ENCODE measurements at regions not wholly inside any gene's neighbourhood (a gene's known extent, or its start where the extent isn't known, plus 50 kb on each side); places are given as distances from the start of the nearest gene placed in this dataset.

DNA sequence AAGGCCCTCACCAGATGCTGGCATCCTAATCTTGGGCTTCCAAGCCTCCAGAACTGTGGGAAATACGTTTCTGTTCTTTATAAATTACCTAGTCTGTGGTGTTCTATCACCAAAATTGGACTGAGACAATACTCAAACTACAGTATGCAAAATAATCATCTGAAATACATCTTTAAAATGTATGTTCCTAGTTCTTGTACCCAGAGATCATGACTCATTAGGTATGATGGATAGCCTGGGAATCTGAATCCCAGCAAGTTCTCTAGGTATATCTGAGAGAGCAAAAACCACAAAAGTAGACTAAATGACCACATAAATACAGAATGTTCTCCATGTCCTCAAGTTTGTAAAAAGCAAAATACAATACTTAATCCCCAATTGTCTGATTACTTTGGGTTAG is 166.3 kb downstream of the YIPF5 start:
- Histone ChIP-seq H3K4me1 (no peaks in the 10 kb centered on the region), H3K36me3 (no peaks in the 10 kb centered on the region), H3K27me3 (no peaks in the 10 kb centered on the region), H3K27ac (no peak overlapping the region), H3K9me3 (no peaks in the 10 kb centered on the region), H3K4me3 (replicated peaks in 1 of 3) (no peak overlapping the region)
- 27 to 72% methylated on average over 1 of the region's 1 CpG for WGBS, 2 donors
- TF ChIP-seq, protein P1, sequence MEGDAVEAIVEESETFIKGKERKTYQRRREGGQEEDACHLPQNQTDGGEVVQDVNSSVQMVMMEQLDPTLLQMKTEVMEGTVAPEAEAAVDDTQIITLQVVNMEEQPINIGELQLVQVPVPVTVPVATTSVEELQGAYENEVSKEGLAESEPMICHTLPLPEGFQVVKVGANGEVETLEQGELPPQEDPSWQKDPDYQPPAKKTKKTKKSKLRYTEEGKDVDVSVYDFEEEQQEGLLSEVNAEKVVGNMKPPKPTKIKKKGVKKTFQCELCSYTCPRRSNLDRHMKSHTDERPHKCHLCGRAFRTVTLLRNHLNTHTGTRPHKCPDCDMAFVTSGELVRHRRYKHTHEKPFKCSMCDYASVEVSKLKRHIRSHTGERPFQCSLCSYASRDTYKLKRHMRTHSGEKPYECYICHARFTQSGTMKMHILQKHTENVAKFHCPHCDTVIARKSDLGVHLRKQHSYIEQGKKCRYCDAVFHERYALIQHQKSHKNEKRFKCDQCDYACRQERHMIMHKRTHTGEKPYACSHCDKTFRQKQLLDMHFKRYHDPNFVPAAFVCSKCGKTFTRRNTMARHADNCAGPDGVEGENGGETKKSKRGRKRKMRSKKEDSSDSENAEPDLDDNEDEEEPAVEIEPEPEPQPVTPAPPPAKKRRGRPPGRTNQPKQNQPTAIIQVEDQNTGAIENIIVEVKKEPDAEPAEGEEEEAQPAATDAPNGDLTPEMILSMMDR (IDR thresholded peaks at IDR 0.05): no peak
- no peak for TF ChIP-seq POLR2A (IDR thresholded peaks at IDR 0.05)
- intact Hi-C loops (cut with DNase I): no loop called here
- no peak for DNase-seq

DNA sequence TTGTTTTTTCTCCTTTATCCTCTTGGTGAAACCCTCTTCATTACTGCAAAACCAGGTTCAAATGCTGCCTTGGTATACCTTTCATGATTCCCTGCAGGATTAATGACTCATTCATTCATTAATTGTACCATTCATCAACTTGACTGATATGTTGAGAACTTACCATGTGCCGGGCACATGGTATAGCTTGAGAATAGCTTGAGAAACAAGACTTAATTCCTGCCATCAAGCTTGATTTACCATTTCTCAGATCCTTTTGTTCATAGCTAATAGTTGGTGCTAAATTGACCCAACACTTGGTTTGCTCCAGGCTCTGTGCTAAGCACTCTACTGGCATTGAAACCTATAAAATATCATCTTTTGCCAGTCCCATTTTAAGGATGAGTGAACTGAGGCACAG is 165.7 kb downstream of the YIPF5 start:
- intact Hi-C loops (cut with DNase I): no loop called here
- Histone ChIP-seq H3K4me3 (replicated peaks in 1 of 3) (no peak overlapping the region), H3K9me3 (no peaks in the 10 kb centered on the region), H3K27me3 (no peaks in the 10 kb centered on the region), H3K36me3 (no peaks in the 10 kb centered on the region), H3K4me1 (no peaks in the 10 kb centered on the region), H3K27ac (no peak overlapping the region)
- TF ChIP-seq, protein P1 (IDR thresholded peaks at IDR 0.05): no peak
- no peak for TF ChIP-seq POLR2A (IDR thresholded peaks at IDR 0.05)
- WGBS, 2 donors: 95 to 97% methylated on average over 1 of the region's 1 CpG
- DNase-seq: no peak

DNA sequence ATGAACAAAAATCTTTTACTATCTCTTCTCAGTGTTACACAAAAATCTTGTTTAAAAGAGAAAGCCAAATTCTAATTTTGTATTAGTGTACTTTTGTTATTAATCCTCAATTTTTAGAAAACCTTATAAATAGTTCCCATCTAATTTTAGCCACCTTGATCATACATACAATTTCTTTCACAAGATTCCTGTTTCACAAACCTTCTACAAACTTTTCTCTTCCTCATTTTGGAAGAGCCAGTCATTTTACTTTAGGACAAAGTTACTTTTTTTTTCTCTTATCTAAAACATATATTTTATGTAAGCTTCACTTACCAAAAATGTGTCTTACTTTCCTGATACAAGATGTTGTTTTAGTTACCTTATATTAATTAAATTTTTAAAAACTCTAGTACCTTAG is 161.3 kb downstream of the YIPF5 start:
- no peak overlapping the region for H3K4me3 ChIP-seq (replicated peaks in 1 of 3)
- no peak overlapping the region for H3K27ac ChIP-seq
- H3K9me3 ChIP-seq: no peaks in the 10 kb centered on the region
- no peak for DNase-seq
- intact Hi-C loops (cut with DNase I): no loop called here
- TF ChIP-seq, protein P1 (IDR thresholded peaks at IDR 0.05): no peak
- no peak for TF ChIP-seq POLR2A (IDR thresholded peaks at IDR 0.05)
- no peaks in the 10 kb centered on the region for H3K4me1 ChIP-seq
- H3K27me3 ChIP-seq: no peaks in the 10 kb centered on the region
- no peaks in the 10 kb centered on the region for H3K36me3 ChIP-seq

DNA sequence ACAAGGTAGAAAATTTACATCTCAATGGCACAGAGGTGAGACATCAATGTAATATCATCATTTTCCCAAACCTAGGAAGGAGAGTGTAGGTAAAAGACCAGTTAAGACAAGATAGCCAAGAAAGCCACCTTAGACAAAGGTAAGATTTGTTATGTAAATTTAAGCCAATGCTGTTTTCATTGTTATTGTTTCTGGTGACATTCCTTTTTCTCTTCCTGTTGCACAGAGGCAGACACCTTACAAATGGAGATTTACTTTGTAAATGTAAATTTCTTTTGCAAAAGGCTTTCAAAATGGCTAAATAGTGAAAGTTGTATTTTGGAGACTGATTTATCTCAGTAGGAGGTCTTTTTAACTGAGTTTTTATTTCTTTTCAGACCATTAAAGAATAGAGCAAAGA is 159.1 kb downstream of the YIPF5 start:
- Histone ChIP-seq H3K9me3 (no peaks in the 10 kb centered on the region), H3K4me3 (replicated peaks in 1 of 3) (no peak overlapping the region), H3K36me3 (no peaks in the 10 kb centered on the region), H3K4me1 (no peaks in the 10 kb centered on the region), H3K27me3 (no peaks in the 10 kb centered on the region), H3K27ac (no peak overlapping the region)
- DNase-seq: no peak
- TF ChIP-seq, protein P1 (IDR thresholded peaks at IDR 0.05): no peak
- TF ChIP-seq POLR2A (IDR thresholded peaks at IDR 0.05): no peak
- intact Hi-C loops (cut with DNase I): no loop called here

DNA sequence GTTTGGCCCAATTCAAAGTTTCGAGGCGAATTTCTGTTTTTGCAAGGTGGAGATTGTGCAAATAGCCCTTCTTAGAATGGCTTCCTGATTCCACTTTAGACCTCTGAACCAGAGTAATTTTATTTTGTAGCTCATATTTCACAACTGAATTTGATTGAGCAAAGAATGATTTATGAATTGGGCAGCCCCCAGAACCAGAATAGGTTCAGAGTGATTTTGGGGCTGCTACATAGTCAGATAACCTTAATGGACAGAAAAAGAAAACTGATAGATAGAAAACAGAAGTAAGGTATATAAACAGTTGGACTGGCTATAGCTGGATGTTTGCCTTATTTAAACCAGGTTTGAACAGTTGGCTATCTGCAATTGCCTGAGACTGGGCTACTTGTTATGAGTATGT is 156.6 kb downstream of the YIPF5 start:
- no peak overlapping the region for H3K4me3 ChIP-seq (replicated peaks in 1 of 3)
- 96 to 97% methylated on average over 2 of the region's 2 CpGs for WGBS, 2 donors

More for the DNA sequence above, 156.6 kb downstream of the YIPF5 start:
- H3K27ac ChIP-seq: no peak overlapping the region
- DNase-seq: no peak
- TF ChIP-seq POLR2A (IDR thresholded peaks at IDR 0.05): no peak
- TF ChIP-seq, protein P1 (IDR thresholded peaks at IDR 0.05): no peak
- H3K27me3 ChIP-seq: no peaks in the 10 kb centered on the region
- no peaks in the 10 kb centered on the region for H3K36me3 ChIP-seq
- no peaks in the 10 kb centered on the region for H3K9me3 ChIP-seq
- intact Hi-C loops (cut with DNase I): no loop called here
- H3K4me1 ChIP-seq: no peaks in the 10 kb centered on the region
